ENCODE measurements at regions not wholly inside any gene's neighbourhood (a gene's known extent, or its start where the extent isn't known, plus 50 kb on each side); places are given as distances from the start of the nearest gene placed in this dataset.
"Not testable (repeated sequence)": the region's sequence is repeated elsewhere in the genome, so short reads cannot be mapped to it uniquely, and the experiment has no call there.

- BruUV-seq (replicated peaks); H3K27me3 ChIP-seq (replicated peaks in 1 of 2; ENCODE audit: control insufficient read depth in 2 of 2, insufficient read depth in 2 of 2, low read length in 1 of 2); H3K36me3 ChIP-seq (ENCODE audit: control insufficient read depth in 2 of 2, insufficient read depth in 2 of 2, low read length in 1 of 2); H3K9me3 ChIP-seq (replicated peaks; ENCODE audit: control insufficient read depth, insufficient read depth, low read length); RAD21 ChIA-PET (ENCODE audit: unreplicated experiment); H4K20me1 ChIP-seq (ENCODE audit: control insufficient read depth, insufficient read depth); DNase-seq (ENCODE audit: low read depth, low spot score); H2AFZ ChIP-seq (ENCODE audit: control insufficient read depth, low read depth, low read length); POLR2A ChIA-PET; intact Hi-C loops (cut with micrococcal nuclease; ENCODE audit: unreplicated experiment); H3K4me1 ChIP-seq (ENCODE audit: control insufficient read depth, insufficient read depth, low read length); H3K27ac ChIP-seq (ENCODE audit: control insufficient read depth, insufficient read depth); H3K4me2 ChIP-seq (ENCODE audit: control insufficient read depth, insufficient read depth); H3K9ac ChIP-seq (ENCODE audit: control insufficient read depth, insufficient read depth, low read length); SMC1A ChIA-PET (ENCODE audit: uncharacterized antibody, unreplicated experiment); H3K4me3 ChIP-seq; ATAC-seq; H3K79me2 ChIP-seq (ENCODE audit: control insufficient read depth, insufficient read depth, low read length); FAIRE-seq; CTCF ChIA-PET: not testable (repeated sequence)
- in situ Hi-C loops (cut with MboI) = loop anchor here (25.0 kb wide), 1 partner anchor 364 kb away; no protein-coding TSS in a partner anchor
- WGBS (ENCODE audit: insufficient coverage, insufficient replicate concordance, low lambda C conversion rate, missing lambda C conversion rate) = 45% methylated on average over 6 of the region's 12 CpGs
Observed at GRCh38 chr2:131775903-131776506, 248.3 kb downstream of the CCDC74A start.

DNA sequence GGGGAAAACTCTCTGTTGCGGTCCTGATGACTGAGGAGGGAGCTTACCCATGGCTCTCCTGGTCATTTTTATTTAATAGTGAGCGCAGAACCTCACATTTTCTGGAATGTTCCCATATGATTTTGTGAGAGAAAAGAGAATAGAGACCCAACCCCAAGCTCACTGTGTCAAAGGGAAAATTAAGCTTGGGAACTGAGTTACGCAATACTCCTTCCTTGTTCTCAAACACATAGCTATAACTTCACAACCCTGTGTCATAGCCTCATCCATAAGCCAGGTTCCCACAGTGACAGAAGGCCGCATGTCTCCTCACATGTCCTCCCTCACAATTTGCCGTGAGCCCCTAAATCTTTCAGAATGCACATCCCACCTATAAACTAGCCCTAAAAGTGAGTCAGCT, 252.8 kb downstream of the CCDC74A start:
- BruUV-seq (replicated peaks); H3K4me2 ChIP-seq (ENCODE audit: control insufficient read depth, insufficient read depth); H3K36me3 ChIP-seq (ENCODE audit: control insufficient read depth in 2 of 2, insufficient read depth in 2 of 2, low read length in 1 of 2); H3K4me3 ChIP-seq; H2AFZ ChIP-seq (ENCODE audit: control insufficient read depth, low read depth, low read length); H3K9me3 ChIP-seq (replicated peaks; ENCODE audit: control insufficient read depth, insufficient read depth, low read length); H3K9ac ChIP-seq (ENCODE audit: control insufficient read depth, insufficient read depth, low read length); POLR2A ChIA-PET; CTCF ChIA-PET; H4K20me1 ChIP-seq (ENCODE audit: control insufficient read depth, insufficient read depth); RAD21 ChIA-PET (ENCODE audit: unreplicated experiment); SMC1A ChIA-PET (ENCODE audit: uncharacterized antibody, unreplicated experiment); H3K79me2 ChIP-seq (ENCODE audit: control insufficient read depth, insufficient read depth, low read length); intact Hi-C loops (cut with micrococcal nuclease; ENCODE audit: unreplicated experiment); H3K4me1 ChIP-seq (ENCODE audit: control insufficient read depth, insufficient read depth, low read length); DNase-seq (ENCODE audit: low read depth, low spot score); H3K27ac ChIP-seq (ENCODE audit: control insufficient read depth, insufficient read depth); ATAC-seq; FAIRE-seq; H3K27me3 ChIP-seq (replicated peaks in 1 of 2; ENCODE audit: control insufficient read depth in 2 of 2, insufficient read depth in 2 of 2, low read length in 1 of 2): not testable (repeated sequence)
- in situ Hi-C loops (cut with MboI) = loop anchor here (25.0 kb wide), 1 partner anchor 368 kb away; no protein-coding TSS in a partner anchor
- WGBS (ENCODE audit: insufficient coverage, insufficient replicate concordance, low lambda C conversion rate, missing lambda C conversion rate) = 37% methylated on average over 5 of the region's 5 CpGs
